ENCODE measurements at regions not wholly inside any gene's neighbourhood (a gene's known extent, or its start where the extent isn't known, plus 50 kb on each side); places are given as distances from the start of the nearest gene placed in this dataset.
"Not testable (repeated sequence)": the region's sequence is repeated elsewhere in the genome, so short reads cannot be mapped to it uniquely, and the experiment has no call there.

DNA sequence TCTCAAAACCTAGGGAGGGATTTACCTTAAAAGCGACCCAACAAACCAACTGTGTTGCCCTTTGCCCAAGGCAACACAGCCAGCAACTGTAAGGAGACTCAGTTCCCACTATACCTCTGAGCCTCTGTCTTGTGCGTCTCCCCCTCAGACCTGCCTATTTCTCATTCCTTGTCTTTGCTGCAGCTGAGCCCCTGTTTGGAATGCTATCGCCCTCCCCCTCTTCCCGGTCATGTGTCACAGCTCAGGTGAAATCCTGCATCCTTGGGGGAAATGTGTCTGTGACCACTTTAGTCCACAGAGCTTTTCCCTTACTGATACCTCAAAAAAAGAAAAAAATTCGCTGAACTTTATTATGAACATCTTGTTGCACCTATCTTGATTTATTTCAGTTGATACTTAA lies 52.0 kb upstream of the LRIG1 start:
- DNase-seq (ENCODE audit: low read depth in 4 of 4, low spot score in 3 of 4) = no peak

DNA sequence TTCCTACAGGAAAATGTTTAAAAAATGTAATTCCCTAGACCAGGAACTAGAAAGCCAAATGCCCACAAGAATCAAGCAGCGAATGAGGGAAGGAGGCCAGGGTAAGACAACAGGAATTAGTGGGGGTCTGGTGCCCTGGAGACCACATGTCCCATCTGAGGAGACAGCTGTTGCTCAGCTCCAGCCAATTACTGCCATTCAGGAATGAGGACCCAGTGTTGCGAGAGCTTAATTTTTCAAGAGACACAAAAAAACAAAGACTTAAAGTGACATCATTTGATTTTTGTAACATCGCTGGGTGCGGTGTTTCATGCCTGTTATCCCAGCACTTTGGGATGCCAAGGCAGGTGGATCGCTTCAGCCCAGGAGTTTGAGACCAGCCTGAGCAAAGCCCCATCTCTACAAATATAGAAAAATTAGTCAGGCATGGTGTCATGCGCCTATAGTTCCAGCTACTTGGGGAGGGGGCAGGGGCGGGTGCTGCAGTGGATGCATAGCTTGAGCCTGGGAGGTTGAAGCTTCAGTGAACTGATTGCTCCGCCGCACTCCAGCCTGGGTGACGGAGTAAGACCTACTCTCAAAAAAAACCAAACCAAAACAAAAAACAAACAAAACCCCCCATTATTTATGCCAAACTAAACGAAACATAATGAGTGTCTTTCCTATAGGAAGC lies 52.8 kb upstream of the LRIG1 start:
- no peak for DNase-seq (ENCODE audit: low read depth in 4 of 4, low spot score in 3 of 4)

DNA sequence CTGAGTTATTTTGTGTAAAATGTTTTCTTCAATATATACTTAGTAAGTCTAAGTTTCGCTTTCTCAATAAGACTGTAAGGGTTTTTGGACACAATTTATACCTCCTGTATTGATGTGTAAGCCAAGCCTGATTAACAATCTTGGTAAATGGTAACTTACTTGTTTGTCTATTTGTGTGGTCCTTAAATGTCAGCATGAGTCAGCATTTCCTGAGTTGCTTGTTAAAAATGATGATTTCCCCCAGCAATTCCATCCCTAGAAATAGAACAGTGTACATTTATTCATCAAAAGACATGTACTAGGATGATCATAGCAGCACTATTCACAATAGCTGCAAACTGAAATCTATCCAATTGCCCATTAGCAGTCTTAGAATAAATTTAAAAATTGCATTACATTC lies 53.4 kb upstream of the LRIG1 start:
- DNase-seq (ENCODE audit: low read depth in 4 of 4, low spot score in 3 of 4) = no peak

DNA sequence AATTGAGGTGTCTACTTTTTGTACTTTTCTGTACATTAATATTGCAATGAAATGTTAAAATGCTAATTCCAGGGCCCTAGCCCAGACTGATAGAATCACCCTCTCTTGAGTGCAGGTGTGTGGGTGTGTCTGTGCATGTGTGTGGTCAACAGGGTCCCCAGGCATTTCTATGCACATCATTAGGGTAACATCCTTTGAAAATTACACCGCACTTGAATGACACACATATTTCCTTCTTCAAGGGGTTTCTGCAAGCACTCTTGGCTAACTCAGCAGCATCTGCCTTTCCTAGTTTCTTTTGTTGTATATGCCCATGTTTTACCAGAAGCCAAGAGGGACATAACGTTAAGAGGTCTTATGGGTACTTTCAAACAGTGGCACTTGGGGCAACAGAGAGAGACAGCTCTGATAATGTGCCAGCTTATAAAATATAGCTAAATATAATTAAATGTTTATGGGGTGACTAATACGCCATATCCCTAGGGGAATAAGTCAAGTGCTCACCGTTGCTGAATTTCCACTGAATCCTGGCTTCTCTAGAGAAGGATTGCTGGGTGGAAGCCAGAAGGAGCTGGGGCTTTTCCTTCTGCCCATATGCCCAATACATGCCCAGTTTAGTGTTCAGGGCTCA lies 54.5 kb upstream of the LRIG1 start:
- DNase-seq (ENCODE audit: low read depth in 4 of 4, low spot score in 3 of 4) = no peak

DNA sequence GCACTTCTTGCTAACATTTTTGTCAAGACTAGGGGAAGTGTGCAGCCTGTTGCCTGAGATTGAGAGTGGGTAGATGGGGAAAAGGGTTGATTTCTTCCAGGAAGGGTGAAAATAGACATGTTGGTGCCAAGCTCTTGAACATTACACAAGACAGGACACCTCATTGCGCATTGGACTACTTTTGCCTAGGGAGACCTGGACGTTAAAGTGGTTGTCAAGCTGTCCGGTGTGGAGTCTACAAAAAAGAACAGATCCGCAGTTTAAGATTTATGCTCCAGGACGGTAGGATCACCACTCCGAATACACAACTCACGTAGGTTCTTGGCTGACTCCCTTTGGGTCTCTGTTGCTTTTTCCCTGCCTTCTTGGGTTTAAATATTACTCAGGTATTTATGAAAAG lies 56.3 kb upstream of the LRIG1 start:
- no peak for DNase-seq (ENCODE audit: low read depth in 4 of 4, low spot score in 3 of 4)

DNA sequence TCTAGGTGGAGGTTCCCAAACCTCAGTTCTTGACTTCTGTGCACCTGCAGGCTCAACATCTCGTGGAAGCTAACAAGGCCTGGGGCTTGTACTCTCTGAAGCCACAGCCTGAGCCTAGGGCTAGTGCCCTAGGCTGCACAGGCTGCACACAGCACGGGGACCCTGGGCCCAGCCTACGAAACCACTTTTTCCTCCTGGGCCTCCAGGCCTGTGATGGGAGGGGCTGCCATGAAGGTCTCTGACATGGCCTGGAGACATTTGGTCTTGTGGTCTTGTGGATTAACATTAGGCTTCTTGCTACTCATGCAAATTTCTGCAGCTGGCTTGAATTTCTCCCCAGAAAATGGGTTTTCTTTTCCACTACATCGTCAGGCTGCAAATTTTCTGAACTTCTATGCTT lies 59.1 kb upstream of the LRIG1 start:
- not testable (repeated sequence) for DNase-seq (ENCODE audit: low read depth in 4 of 4, low spot score in 3 of 4)

DNA sequence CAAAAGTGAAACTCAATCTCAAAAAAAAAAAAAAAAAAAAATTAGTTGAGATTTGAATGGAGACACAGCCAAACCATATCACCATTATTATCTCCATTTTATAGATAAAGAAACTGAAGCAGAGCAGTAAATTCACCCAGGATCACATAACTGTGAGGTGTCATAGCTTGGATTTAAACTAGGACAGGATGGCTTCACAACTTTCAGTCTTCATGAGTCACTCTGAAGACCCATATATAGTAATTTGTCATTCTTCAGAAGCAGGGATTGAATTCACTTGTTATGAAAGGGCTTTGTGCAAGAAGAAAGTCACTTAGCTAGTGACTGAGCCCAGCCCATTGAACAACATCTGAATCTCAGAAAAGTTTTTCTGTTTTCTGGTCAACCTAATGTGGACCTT lies 60.5 kb upstream of the LRIG1 start:
- DNase-seq (ENCODE audit: low read depth in 4 of 4, low spot score in 3 of 4) = no peak

DNA sequence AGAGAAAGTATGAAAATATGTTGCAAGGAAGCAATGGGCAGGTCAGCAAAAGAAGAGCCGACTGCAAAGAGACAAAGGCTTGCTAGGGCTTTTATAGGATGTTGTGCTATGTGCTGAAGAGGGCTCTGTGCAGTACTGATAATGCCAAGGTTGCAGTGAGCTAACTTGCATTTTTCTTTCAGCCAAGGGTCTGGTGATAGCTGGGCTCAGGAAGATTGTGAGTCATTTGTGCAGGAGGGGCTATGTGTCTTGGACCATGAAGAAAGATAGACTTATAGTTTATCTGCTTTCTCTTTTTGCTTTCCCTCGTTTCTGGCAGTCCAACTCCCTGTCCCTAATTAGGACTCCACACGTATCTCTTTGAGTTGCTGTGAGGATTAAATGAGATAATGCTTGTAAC lies 64.5 kb upstream of the LRIG1 start:
- no peak for DNase-seq (ENCODE audit: low read depth in 4 of 4, low spot score in 3 of 4)

DNA sequence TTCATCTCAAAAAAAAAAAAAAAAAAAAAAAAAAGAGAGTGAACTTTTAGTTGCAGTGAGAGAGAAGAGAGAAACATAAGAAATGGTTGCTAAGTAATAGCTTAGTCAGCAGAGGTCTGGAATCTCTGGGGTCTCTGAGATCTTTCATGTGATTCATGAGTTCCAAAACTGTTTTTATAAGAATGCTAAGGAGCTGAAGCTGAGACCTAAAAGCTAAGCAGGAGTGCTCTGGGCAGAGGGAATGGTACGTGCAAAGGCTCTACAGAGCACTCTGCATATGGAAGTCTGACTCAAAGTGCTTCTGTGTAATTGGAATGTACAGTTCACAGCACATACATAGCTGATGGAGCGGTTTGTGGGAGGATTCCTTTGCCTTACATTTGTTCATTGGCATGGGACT lies 66.3 kb upstream of the LRIG1 start:
- no peak for DNase-seq (ENCODE audit: low read depth in 4 of 4, low spot score in 3 of 4)

DNA sequence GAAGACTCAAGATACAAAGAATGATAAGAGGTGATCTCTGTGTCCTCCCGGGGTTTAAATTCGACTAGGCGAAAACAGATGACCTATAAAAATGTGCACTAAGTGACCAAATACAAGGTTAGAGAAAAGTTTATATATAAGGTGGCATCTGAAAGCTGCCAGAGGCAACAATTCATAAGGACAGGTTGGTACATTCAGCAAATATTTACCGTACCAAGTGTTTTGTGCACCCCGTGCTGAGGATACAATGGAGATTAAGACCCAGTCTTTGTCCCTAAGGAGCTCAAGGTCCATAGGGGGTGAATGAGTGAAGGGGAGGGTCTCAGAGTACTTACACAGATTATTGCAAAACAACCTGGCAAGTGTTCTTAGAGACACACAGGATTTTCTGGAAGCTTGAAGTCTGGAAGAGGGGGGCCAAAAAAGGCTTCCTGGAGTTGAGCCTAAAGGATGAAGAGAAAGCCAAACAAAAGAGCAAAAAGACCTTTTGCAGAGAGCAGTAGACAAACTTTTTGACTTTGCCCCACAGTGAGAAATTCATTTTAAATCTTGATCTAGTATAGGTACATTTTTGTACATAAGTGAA lies 71.4 kb upstream of the LRIG1 start:
- no peak for DNase-seq (ENCODE audit: low read depth in 4 of 4, low spot score in 3 of 4)

DNA sequence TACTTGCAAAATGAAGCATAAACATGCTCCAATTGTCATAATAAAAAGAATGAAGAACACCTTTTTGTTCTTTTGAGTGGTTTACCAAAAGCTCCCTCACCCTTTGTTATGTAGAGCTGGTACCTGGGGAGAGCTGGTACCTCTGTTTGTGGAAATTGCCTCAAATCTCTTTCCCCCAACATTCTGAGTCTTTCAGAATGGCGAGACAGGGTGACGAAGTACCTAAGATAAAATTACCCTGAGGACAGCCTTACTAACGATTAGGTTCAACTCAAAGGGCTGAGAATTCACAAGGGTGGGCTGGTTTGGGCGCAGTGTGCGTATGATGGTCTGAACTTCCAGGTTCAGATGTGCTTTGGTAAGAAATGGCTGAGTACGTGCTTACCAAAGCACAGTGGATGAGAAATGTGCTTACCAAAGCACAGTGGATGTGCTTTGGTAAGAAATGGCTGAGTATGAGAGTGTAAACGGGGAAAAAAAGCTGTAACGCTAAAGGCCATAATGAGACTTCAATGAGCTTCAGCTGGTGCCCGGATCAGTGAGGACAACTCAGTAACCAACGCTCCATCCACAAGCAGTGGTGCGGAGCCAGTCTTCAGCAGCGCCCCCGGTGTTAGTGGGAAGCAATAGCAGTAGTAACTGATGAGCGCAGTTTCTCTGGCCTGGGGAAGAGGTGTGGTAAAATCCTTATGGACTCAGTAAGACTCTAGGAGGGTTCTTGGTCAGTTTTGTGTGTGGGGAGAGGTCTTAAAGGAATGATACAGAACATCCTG lies 72.3 kb upstream of the LRIG1 start:
- DNase-seq (ENCODE audit: low read depth in 4 of 4, low spot score in 3 of 4) = no peak

DNA sequence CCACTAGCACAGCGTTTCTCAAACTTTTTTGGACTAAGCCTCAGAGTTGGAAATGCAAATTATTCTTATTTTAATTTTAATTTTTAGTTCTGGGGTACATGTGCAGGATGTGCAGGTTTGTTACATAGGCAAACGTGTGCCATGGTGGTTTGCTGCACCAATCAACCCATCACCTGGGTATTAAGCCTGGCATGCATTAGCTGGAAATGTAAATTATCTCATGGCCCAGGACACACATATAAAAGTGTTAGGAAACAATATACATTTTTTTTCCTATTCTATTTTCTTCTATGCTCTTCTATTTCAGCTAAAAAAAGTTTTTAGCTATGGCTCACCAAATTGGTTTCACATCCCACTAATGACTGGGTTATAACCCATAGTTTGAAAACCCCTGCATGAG lies 73.3 kb upstream of the LRIG1 start:
- no peak for DNase-seq (ENCODE audit: low read depth in 4 of 4, low spot score in 3 of 4)

DNA sequence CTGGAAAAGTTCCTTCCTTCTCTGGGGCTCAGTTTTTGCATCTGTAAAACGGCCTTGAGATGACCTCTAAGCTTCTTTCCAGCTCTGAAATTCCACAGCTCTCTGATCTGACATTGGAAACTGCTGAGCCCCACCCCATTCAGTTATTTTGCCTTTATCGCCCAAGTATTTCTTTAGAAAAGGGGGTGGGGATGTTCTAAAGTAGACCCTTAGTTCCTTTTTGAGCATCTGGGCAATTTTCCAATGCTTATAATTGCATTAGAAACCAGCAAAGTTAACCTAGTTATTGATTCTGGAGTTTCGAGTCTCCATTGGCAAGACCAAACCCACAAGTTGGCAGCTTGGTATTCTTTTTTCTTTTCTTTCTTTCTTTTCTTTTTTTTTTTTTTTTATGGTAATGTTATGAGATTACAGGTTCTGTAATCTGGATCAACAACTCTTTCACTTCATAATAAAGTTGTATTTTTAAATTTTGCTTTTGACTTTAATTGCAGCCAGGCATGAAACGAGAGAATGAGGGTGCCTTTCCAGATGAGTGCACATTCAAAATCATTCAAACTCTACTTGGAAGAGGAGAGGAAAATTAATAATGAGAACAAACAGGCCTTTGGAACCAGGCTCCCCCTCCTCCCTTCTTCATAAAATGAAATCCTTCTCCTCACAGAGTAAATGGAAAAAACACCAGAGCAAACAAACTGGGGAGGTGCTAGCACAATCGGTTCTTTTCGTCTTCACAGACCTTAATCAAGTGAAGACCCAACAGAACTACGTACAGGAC lies 76.8 kb upstream of the LRIG1 start:
- no peak for DNase-seq (ENCODE audit: low read depth in 4 of 4, low spot score in 3 of 4)

DNA sequence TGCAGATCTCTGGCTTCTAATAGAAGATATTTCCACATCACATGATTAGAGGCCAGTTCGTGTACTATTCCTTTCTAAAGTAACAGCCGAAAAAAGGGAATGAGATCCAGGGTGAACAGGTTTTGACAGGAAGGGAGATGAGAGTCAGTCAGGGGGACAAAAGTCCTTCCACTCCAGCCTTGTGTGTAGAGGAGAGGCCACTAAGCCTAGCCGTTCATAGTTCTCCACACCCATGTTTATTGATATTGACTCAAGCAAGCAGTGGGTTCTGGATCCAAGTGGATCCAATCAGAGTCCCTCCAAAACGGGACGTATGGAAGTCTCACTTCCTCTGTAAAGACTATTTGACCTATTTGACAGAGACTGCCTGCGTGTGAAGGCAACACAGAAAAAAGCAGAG lies 80.4 kb upstream of the LRIG1 start:
- DNase-seq (ENCODE audit: low read depth in 4 of 4, low spot score in 3 of 4) = no peak

DNA sequence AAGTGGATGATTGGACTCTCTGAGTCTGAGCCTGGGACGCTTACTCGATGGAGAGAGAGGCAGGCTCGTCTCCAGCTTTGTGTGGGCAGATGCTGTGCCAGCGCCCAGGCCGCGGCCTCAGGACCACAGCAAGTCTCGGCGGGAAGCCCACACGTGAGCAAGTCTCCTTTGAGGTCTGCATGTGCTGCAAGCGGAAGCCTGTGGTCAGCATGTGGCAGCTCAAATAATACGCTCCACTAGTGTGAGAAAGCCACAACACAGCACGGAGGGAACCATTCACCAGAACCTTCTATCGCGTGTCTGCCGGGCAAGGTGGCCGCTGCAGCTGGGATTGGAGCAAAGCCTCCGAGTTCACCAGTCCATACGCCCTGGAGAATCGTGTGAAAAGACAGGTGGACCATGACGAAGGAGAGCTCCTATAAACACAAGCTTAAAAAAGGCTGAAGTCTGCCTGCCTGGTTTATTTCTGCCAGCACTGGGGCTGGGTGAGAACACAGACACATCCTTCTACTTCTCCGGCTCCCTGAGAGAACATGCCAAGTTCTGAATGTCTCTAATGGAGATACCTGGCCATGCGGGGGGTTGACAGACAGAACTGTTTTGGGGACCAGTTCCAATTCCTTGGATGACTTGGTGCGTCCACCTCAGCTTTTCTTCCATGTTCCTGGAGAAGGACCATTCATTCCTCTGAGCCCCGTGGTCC lies 82.0 kb upstream of the LRIG1 start:
- no peak for DNase-seq (ENCODE audit: low read depth in 4 of 4, low spot score in 3 of 4)

DNA sequence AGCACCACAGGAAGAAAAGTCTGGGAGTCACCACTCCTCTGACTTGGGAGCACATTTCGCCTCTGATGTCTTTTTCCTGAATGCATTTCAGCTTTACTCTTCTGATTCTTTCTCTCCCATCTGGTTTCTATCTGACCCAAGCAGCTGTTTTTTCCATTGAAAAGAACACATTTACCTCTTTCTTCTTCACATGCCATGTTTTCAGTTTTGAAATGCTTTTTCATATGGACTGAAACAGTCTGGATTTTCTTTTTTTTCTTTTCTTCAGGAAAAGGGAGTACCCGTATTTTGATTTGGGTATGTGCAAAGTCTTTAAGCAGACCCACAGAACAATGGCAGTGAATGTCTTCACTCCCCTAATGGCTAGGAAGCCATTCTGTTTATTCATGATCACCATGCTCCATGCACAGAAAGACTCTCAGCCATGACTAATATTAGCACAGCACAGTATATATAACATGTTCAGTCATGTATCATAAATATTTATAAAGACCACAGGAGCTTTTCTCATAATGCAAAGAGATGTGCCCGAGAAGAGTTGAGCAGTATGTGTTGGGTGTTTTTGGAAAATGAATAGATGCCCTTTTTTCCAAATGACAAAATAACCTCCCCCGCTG lies 82.7 kb upstream of the LRIG1 start:
- no peak for DNase-seq (ENCODE audit: low read depth in 4 of 4, low spot score in 3 of 4)

DNA sequence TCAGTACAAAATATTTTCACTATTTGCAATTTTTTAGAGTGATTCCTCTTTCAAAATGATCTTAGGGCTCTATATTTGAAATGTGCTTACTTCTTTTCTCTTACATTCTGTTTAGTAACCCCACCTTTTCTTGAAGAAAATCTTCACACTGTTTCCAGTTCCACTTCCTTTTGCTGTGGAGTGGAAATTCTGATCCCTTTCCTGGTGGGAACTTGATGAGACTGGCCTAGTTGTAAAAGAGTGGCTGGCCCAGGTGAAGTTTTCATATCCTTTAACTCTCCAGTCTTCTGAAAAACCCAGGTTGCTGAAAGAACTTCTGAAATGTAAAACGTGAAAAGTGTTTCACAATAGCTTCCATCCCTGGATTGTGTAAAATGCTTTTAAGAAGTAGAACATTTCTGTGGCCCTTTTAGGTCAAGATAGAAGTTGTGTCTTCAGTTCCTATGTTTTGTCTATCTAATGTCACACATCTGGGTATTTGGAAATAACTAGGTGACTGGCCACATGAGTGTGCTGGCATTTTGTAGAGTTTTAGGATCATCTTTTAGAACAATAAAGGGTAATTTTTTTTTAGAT lies 84.8 kb upstream of the LRIG1 start:
- no peak for DNase-seq (ENCODE audit: low read depth in 4 of 4, low spot score in 3 of 4)

DNA sequence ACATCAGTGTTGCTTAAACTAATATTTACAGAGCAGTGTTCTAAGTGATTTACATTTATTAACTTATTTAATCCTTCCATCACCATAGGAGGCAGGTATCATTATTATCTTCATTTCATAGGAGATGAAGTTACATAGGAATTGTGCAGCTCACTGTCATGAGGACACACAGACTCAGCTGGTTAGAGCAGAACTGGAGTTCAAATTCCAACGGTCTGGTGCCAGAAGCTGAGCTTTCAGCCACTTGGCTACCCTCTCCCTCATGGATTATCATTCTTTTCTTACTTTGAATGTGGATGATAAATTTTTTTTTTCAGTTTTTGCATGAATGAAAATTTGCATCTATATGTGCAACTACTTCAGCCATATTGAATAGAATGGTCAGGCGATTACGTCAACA lies 86.0 kb upstream of the LRIG1 start:
- no peak for DNase-seq (ENCODE audit: low read depth in 4 of 4, low spot score in 3 of 4)

DNA sequence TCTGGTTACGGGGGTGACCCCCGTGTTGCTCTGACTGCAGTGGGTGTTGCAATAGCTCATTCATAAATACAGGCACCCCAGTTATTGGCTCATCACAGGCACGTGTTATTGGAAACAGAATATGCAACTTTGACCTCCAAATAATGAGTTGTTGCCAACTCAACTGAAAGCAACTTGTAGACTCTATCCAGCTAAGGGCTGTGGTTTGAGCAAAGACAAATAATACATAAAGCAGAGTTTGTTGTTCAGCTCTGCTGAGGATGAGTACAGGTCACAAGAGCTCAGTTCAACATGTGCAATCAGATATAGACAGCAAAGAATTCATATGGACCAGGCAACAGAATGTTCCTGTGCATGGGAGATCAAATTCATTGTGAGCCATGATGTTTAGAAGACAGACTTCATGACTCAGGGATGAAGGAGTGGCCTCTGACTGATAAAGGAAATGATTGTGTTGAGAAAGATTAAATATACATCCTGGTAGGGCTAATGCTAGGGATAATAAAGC lies 87.6 kb upstream of the LRIG1 start:
- no peak for DNase-seq (ENCODE audit: low read depth in 4 of 4, low spot score in 3 of 4)

Measured in left renal pelvis (tissue), 4 donors.